ENCODE measurements at regions not wholly inside any gene's neighbourhood (a gene's known extent, or its start where the extent isn't known, plus 50 kb on each side); places are given as distances from the start of the nearest gene placed in this dataset.

GRCh38 chr14:29518335-29518734, 409.3 kb downstream of the PRKD1 start:
- Histone ChIP-seq H3K79me2 (ENCODE audit: control insufficient read depth, insufficient read depth, low read length, unreplicated experiment) (no peaks in the 10 kb centered on the region), H3K27ac (ENCODE audit: low read depth, low read length) (no peak overlapping the region), H3K27me3 (ENCODE audit: insufficient read depth, low read length) (no peaks in the 10 kb centered on the region), H3K36me3 (ENCODE audit: insufficient read depth, low read length) (no peaks in the 10 kb centered on the region), H2AFZ (ENCODE audit: low read length, unreplicated experiment) (no peak overlapping the region), H3K4me3 (ENCODE audit: low read depth, low read length) (no peak overlapping the region), H3K4me1 (ENCODE audit: control insufficient read depth, insufficient read depth, low read length, unreplicated experiment) (no peaks in the 10 kb centered on the region)

- H3K4me1 ChIP-seq (ENCODE audit: control insufficient read depth, insufficient read depth, low read length, unreplicated experiment) = no peaks in the 10 kb centered on the region
- no peak overlapping the region for H3K4me3 ChIP-seq (ENCODE audit: low read depth, low read length)
- no peaks in the 10 kb centered on the region for H3K79me2 ChIP-seq (ENCODE audit: control insufficient read depth, insufficient read depth, low read length, unreplicated experiment)
- no peaks in the 10 kb centered on the region for H3K27me3 ChIP-seq (ENCODE audit: insufficient read depth, low read length)
- H3K36me3 ChIP-seq (ENCODE audit: insufficient read depth, low read length) = no peaks in the 10 kb centered on the region
- no peak overlapping the region for H3K27ac ChIP-seq (ENCODE audit: low read depth, low read length)
- no peak overlapping the region for H2AFZ ChIP-seq (ENCODE audit: low read length, unreplicated experiment)
Observed at GRCh38 chr14:29521526-29522137, 406.0 kb downstream of the PRKD1 start.

All from ACC112 (cell line).